Prostate gland (tissue), 2 donors: ENCODE measurements at regions not wholly inside any gene's neighbourhood (a gene's known extent, or its start where the extent isn't known, plus 50 kb on each side); places are given as distances from the start of the nearest gene placed in this dataset.

Experiments used
- POLR2A ChIP-seq: fragments of 450-650 bp; IDR thresholded peaks from one replicate; pipeline ENCODE4 v1.6.1; 2016; ENCODE audit warnings: antibody characterized with exemption, mild to moderate bottlenecking
- POLR2AphosphoS5 ChIP-seq: sonication (generic); formaldehyde crosslinking; IDR thresholded peaks from one replicate; pipeline ENCODE4 v1.6.1; 2017; ENCODE audit warnings: antibody characterized with exemption
- TF ChIP-seq, protein P1 (sequence below), 4 experiments: fragments of 200-600 bp in 2 of 4; fragments of 450-650 bp in 2 of 4; sonication (generic) in 2 of 4; IDR thresholded peaks; 1 replicate in 3 of 4; 2 replicates in 1 of 4; pipeline ENCODE4 v1.5.1; 2016 to 2019; ENCODE audit warnings: antibody characterized with exemption in 4 of 4, mild to moderate bottlenecking in 2 of 4, moderate library complexity in 2 of 4

- TF ChIP-seq, protein P1, sequence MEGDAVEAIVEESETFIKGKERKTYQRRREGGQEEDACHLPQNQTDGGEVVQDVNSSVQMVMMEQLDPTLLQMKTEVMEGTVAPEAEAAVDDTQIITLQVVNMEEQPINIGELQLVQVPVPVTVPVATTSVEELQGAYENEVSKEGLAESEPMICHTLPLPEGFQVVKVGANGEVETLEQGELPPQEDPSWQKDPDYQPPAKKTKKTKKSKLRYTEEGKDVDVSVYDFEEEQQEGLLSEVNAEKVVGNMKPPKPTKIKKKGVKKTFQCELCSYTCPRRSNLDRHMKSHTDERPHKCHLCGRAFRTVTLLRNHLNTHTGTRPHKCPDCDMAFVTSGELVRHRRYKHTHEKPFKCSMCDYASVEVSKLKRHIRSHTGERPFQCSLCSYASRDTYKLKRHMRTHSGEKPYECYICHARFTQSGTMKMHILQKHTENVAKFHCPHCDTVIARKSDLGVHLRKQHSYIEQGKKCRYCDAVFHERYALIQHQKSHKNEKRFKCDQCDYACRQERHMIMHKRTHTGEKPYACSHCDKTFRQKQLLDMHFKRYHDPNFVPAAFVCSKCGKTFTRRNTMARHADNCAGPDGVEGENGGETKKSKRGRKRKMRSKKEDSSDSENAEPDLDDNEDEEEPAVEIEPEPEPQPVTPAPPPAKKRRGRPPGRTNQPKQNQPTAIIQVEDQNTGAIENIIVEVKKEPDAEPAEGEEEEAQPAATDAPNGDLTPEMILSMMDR (IDR thresholded peaks at IDR 0.05): no peak
- TF ChIP-seq POLR2A (no peak), POLR2AphosphoS5 (no peak)
These were observed 145.3 kb downstream of the SETD4 start for GRCh38 chr21:35915030-35915429.
